HG03095 (cell line): ENCODE measurements at regions not wholly inside any gene's neighbourhood (a gene's known extent, or its start where the extent isn't known, plus 50 kb on each side); places are given as distances from the start of the nearest gene placed in this dataset.
"Not testable (repeated sequence)": the region's sequence is repeated elsewhere in the genome, so short reads cannot be mapped to it uniquely, and the experiment has no call there.

Source experiments
- ATAC-seq: cut with Tn5 transposase; IDR thresholded peaks from one replicate; pipeline ENCODE4 v1.9.1; 2021; ENCODE audit warnings: moderate library complexity; ENCODE audit not compliant: unreplicated experiment

- not testable (repeated sequence) for ATAC-seq
Observed at GRCh38 chr9:78172610-78173009, 63.3 kb upstream of the CEP78 start.

- ATAC-seq: no peak
Observed at GRCh38 chr9:78171651-78172050, 64.2 kb upstream of the CEP78 start.

- no peak for ATAC-seq
Observed at GRCh38 chr9:78169125-78169524, 66.8 kb upstream of the CEP78 start.

DNA sequence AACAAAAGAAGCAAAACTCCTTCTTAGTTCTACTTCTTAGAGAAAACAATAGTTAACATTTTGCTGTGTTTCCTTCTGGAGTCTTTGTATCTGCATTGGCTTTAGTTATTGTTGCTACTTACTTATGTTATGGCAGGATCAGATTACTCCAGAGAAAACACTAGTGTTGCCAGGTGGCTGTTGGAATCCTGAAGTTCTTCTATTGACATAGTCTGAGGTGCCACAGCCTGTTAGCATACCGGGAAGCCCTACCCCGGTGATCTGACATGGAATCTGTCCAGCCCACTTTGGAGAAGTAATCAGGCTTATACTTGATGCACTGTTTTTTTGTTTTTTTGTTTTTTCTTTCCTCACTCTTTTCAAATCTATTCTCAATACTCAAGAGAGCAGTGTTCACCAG is 68.5 kb upstream of the CEP78 start:
- ATAC-seq: no peak

GRCh38 chr9:78163834-78164233 is 72.0 kb upstream of the CEP78 start:
- ATAC-seq: no peak

DNA sequence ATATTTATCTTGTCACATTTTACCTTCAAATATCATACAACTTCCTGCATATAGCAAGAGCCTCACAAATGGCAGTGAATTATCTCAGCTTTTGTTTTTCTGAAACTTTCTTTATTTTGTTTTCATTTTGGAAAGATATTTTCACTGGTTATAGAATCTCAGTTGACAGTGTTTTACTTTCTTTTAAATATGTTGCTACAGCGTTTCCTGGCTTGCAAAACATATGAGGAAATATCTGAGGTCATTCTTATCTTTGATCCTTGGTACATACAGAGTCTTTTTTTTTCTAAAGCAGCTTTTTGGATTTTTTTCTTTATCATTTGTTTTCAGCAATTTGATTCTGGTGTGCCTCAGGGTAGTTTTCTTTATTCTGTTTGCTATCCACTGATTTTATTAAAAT is 77.6 kb upstream of the CEP78 start:
- no peak for ATAC-seq

GRCh38 chr9:78150983-78151356 is 84.9 kb upstream of the CEP78 start:
- ATAC-seq: no peak

- ATAC-seq: no peak
Observed at GRCh38 chr9:78150312-78150982, 85.4 kb upstream of the CEP78 start.

DNA sequence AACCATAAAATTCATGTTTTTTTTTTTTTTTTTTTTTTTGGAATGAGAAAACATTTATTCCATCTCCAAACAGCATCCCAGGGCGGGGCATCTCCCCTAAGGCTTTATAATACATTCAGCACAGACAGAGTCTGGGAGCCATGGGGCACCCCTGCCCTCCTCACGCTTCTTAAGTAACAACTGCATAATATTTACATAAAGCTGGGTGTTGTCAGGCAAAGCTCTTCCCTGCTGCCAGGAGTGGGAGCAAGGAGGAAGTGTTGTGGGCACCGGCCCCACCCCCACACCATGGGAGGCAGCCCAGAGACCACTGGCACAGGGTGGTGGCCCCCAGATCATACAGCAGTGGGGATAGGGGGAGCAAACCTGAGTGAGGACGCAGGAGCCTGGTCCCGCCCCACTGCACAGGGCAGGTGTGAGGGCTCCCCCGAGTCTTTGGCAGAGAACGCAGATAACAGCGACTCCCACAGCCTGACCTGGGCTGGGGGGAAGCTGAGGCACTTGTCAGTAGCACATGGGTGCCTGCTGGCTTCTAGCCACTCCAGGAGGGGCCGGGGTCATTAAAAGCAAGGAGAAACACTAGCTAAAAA is 86.1 kb upstream of the CEP78 start:
- ATAC-seq: no peak

DNA sequence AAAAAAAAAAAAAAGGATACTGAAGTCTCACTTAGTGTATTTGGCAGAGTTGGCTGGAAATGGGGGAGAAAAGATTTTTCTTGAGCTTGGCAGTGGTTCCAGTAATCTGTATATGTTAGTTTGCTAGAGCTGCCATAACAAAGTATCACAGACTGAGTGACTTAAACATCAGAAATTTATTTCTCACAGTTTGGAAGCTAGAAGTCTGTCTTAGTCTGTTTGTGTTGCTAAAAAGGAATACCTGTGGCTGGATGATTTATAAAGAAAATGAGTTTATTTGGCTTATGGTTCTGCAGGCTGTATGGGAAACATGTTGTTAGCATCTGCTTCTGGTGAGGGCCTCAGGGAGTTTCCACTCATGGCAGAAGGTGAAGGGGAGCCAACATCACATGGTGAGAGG is 89.6 kb upstream of the CEP78 start:
- no peak for ATAC-seq

DNA sequence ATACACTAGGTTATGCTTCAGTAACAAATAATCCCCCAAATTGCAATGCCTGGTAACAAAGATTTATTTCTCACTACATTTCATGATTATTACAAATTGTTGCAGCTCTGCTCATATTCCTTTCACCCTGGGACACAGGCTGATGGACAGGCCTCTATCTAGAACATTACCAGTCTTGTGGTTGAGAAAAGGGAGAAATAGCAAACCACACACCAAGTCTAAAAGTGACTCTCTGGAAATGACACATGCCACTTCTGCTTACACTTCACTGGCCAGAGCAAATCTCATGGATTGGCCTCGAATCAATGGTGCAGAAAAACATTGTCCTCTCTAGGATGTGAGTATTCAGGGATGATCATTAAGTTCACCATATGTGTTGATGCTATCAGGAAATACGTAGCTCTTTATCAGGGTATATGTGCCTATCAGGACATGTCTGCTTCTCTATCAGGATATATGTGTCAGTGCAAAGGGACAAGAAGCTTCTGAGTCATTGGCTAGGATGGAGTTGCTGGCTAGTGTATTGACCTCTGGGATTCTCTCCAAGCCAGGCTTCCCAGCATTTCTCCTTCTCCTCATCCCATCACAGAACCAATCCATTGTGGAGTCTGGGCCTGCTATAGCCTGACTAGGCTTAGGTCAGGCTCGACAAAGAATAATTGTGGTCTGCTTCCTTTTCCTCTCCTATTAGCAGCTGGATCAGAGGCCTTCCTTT is 91.1 kb upstream of the CEP78 start:
- no peak for ATAC-seq

DNA sequence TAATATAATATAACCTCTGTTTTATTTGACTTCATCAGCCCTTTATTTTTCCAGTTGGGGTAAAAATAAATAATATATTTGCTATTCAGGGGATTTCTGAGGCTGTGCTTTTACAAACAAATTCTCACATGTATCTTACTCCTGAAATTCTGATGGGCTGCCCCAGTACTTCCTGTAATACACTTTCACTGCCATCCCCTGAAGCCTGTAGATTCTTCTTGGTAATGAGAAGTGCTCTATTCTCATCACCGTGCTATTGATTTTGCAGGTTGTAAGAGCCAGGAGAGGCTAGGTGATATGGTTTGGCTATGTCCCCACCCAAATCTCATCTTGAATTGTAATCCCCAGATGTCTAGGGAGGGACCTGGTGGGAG is 91.9 kb upstream of the CEP78 start:
- ATAC-seq: no peak

DNA sequence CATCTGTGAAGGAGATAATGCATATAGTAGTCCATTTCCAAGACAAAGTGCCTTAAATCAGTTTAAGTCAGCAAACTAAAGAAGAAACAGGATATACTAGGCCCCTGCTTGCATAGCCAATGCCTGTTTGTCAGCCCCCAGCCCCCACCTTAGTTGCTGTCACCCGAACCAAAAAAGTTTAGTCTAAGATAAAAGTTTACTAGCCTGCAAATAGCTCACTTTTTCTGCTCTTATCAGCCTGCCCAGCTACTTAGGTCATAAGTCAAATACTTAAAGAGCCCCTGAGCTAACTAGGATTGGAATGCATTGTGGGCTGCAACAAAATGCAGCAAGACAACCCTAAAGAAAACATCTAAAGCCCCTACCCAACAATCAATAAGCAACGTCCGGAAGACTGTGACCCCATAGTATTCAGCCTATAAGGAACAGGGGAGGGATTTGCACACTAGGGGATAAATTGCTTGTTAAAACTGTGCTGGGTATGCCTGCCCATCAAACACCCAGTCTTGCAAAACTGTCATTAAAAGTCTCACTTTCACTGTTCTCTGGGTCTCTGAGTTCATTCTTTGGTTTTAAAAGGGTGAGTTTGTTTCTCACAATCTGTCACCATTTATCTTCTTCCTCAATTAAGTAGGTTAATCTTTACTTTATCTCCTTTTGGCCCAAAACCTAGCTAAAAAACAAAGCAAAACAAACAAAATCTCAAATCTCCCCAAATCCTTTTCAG is 92.4 kb upstream of the CEP78 start:
- no peak for ATAC-seq

GRCh38 chr9:78142264-78142663 is 93.6 kb upstream of the CEP78 start:
- ATAC-seq: not testable (repeated sequence)

DNA sequence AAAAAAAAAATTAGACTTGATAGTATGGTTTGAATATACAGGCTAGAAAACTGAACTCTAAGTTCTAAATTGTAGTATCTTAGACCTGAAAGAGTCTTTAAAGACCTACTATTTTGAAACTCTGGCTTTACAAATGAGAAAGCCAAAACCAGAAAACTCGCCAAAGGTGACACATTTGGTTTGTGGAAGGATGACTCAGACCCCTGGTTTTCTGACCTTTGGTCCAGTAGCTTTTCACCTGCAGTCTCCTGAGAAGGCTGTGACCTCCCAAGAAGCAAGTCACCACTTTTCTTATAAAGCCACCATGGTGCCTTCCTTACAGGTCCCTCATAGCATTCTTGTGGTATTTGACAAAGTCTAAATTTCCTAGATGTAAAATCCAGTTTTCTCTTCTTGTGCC is 102.1 kb upstream of the CEP78 start:
- ATAC-seq: no peak

- ATAC-seq: no peak
Observed at GRCh38 chr9:78132701-78133058, 101.1 kb upstream of the GNAQ start.

- ATAC-seq: no peak
Observed at GRCh38 chr9:78131969-78132700, 100.5 kb upstream of the GNAQ start.

DNA sequence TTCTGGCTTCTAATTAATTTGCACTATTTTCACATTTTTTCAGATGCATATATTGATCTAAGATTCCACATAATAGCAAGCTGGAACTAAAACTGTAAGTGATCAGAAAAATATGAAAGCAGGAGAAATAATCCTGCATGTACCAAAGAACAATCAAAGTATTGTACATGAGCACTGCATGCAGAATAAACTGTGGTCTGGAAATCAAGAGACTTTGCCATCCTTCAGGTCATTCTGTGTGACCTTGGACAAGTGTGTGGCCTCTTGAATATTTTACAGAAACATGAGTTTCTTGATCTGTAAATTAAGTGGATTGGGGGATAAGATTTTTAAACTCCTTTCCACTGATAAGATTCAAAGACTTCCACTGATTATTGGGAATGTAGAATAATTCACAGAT is 99.2 kb upstream of the GNAQ start:
- ATAC-seq: no peak

GRCh38 chr9:78130004-78130403 is 98.4 kb upstream of the GNAQ start:
- ATAC-seq: no peak

DNA sequence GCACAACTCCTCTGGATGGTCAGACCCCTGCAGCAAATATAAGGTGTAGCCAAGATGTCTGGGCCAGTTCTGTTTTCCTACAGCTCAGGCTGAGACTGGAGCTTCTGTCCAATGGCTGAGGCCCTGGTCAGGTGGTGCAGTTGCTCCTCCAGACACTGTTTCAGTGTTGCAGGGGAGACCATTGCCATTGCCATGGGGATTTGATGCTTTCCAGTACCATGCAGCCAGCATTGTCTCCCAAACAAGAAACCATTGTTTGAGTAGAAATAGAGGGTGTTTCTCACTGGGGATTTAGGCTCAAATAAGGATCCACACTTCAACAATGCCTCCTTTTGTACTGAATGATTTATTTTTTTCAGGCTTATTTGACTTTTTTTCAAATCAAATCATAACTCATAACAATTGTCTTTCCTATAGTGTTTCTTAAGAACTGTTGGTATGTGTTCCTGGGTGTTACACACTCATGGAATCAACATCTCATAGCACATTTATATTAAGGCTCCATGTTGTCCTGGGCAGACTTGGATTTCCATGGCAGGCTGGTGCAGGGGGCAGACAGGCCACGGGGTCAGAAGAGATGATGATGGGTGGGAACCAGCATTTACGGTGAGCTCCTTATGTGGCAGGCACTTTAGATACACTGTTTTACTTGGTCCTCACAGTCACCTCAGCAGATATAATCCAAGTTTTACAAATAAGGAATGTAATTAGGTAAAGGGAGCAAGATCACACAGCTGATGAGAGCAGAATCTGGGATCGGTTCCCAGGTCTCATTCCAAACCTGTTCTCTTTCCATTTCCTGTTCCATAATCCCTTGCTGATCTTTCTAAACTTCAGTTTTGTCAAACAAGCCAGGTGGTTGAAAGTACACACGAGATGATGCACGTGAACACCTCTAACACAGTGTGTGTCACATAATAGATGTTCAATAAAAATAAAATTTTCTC is 95.9 kb upstream of the GNAQ start:
- ATAC-seq: no peak
